Activated CD4-positive, alpha-beta T cell treated with anti-CD3 and anti-CD28 coated beads, Interleukin-2, amount 10 ng/mL, durations not matched to agents 7 days and 5 days (primary cell): ENCODE measurements at regions not wholly inside any gene's neighbourhood (a gene's known extent, or its start where the extent isn't known, plus 50 kb on each side); places are given as distances from the start of the nearest gene placed in this dataset.

Experiments
- CTCF ChIA-PET: fragments of 350-600 bp; sonication (Branson Sonifier 250); formaldehyde crosslinking; loops from one replicate; lab custom pipeline; 2021; ENCODE audit warnings: antibody characterized with exemption; lab: Charles Lee
- POLR2A ChIA-PET: fragments of 350-600 bp; sonication (Branson Sonifier 250); formaldehyde crosslinking; loops from one replicate; lab custom pipeline; 2021; ENCODE audit warnings: antibody characterized with exemption; lab: Charles Lee
- DNase-seq: peaks from one replicate; pipeline ENCODE4 v3.0.0-alpha.2; 2020
- H3K27ac Mint-ChIP-seq: one replicate; pipeline ENCODE4 v1.8.0; 2021; ENCODE audit warnings: mild to moderate bottlenecking, moderate library complexity, mixed read lengths
- H3K27me3 Mint-ChIP-seq: one replicate; pipeline ENCODE4 v1.8.0; 2021; ENCODE audit warnings: mixed read lengths
- H3K36me3 Mint-ChIP-seq: one replicate; pipeline ENCODE4 v1.8.0; 2021; ENCODE audit warnings: low read depth, mixed read lengths
- H3K4me1 Mint-ChIP-seq: one replicate; pipeline ENCODE4 v1.8.0; 2021; ENCODE audit warnings: mixed read lengths
- H3K4me3 Mint-ChIP-seq: one replicate; pipeline ENCODE4 v1.8.0; 2021; ENCODE audit warnings: mild to moderate bottlenecking, moderate library complexity, mixed read lengths
- H3K9me3 Mint-ChIP-seq: one replicate; pipeline ENCODE4 v1.8.0; 2021; ENCODE audit warnings: mixed read lengths

GRCh38 chr9:135258461-135258860 lies 171.0 kb downstream of the OLFM1 start:
- CTCF ChIA-PET: no interaction called here
- no peak for DNase-seq
- no peak overlapping the region for H3K4me3 Mint-ChIP-seq
- no peaks in the 10 kb centered on the region for H3K27me3 Mint-ChIP-seq
- POLR2A ChIA-PET: no interaction called here
- H3K27ac Mint-ChIP-seq: no peak overlapping the region
- no peaks in the 10 kb centered on the region for H3K4me1 Mint-ChIP-seq
- H3K9me3 Mint-ChIP-seq: no peaks in the 10 kb centered on the region
- no peaks in the 10 kb centered on the region for H3K36me3 Mint-ChIP-seq

GRCh38 chr9:135259273-135259672 lies 171.8 kb downstream of the OLFM1 start:
- no peak overlapping the region for H3K27ac Mint-ChIP-seq
- POLR2A ChIA-PET: no interaction called here
- H3K4me1 Mint-ChIP-seq: no peaks in the 10 kb centered on the region
- no peaks in the 10 kb centered on the region for H3K9me3 Mint-ChIP-seq
- no peak for DNase-seq
- H3K27me3 Mint-ChIP-seq: no peaks in the 10 kb centered on the region
- H3K4me3 Mint-ChIP-seq: no peak overlapping the region
- no peaks in the 10 kb centered on the region for H3K36me3 Mint-ChIP-seq
- CTCF ChIA-PET: no interaction called here

GRCh38 chr9:135260221-135261180 lies 173.0 kb downstream of the OLFM1 start:
- H3K4me3 Mint-ChIP-seq: no peak overlapping the region
- no peaks in the 10 kb centered on the region for H3K36me3 Mint-ChIP-seq
- no peak overlapping the region for H3K27ac Mint-ChIP-seq
- no peaks in the 10 kb centered on the region for H3K27me3 Mint-ChIP-seq
- ChIA-PET CTCF (no interaction called here), POLR2A (no interaction called here)
- H3K9me3 Mint-ChIP-seq: no peaks in the 10 kb centered on the region
- no peaks in the 10 kb centered on the region for H3K4me1 Mint-ChIP-seq
- DNase-seq: no peak

GRCh38 chr9:135262248-135262647 lies 174.8 kb downstream of the OLFM1 start:
- Mint-ChIP-seq H3K9me3 (no peaks in the 10 kb centered on the region), H3K4me3 (no peak overlapping the region), H3K27ac (no peak overlapping the region), H3K36me3 (no peaks in the 10 kb centered on the region), H3K4me1 (no peaks in the 10 kb centered on the region), H3K27me3 (no peaks in the 10 kb centered on the region)
- CTCF ChIA-PET: no interaction called here
- POLR2A ChIA-PET: no interaction called here
- DNase-seq: no peak

- POLR2A ChIA-PET: no interaction called here
Observed at GRCh38 chr9:135263511-135263910, 176.0 kb downstream of the OLFM1 start.

GRCh38 chr9:135265931-135266330 lies 178.5 kb downstream of the OLFM1 start:
- H3K4me1 Mint-ChIP-seq: no peaks in the 10 kb centered on the region
- H3K36me3 Mint-ChIP-seq: no peaks in the 10 kb centered on the region
- DNase-seq: no peak
- ChIA-PET CTCF (no interaction called here), POLR2A (no interaction called here)
- H3K9me3 Mint-ChIP-seq: no peaks in the 10 kb centered on the region
- no peaks in the 10 kb centered on the region for H3K27me3 Mint-ChIP-seq
- no peak overlapping the region for H3K27ac Mint-ChIP-seq
- no peak overlapping the region for H3K4me3 Mint-ChIP-seq

More at GRCh38 chr9:135263511-135263910, 176.0 kb downstream of the OLFM1 start:
- no peaks in the 10 kb centered on the region for H3K9me3 Mint-ChIP-seq
- CTCF ChIA-PET: no interaction called here
- no peaks in the 10 kb centered on the region for H3K27me3 Mint-ChIP-seq
- H3K27ac Mint-ChIP-seq: no peak overlapping the region
- no peak overlapping the region for H3K4me3 Mint-ChIP-seq
- H3K4me1 Mint-ChIP-seq: no peaks in the 10 kb centered on the region
- no peaks in the 10 kb centered on the region for H3K36me3 Mint-ChIP-seq
- no peak for DNase-seq

- H3K4me3 Mint-ChIP-seq: no peak overlapping the region
- ChIA-PET CTCF (no interaction called here), POLR2A (no interaction called here)
- no peaks in the 10 kb centered on the region for H3K36me3 Mint-ChIP-seq
- H3K27me3 Mint-ChIP-seq: no peaks in the 10 kb centered on the region
- no peak overlapping the region for H3K27ac Mint-ChIP-seq
- DNase-seq: no peak
- H3K9me3 Mint-ChIP-seq: no peaks in the 10 kb centered on the region
- H3K4me1 Mint-ChIP-seq: no peaks in the 10 kb centered on the region
Observed at GRCh38 chr9:135267191-135267809, 179.8 kb downstream of the OLFM1 start.

GRCh38 chr9:135268031-135268430 lies 180.6 kb downstream of the OLFM1 start:
- no peaks in the 10 kb centered on the region for H3K4me1 Mint-ChIP-seq
- H3K27me3 Mint-ChIP-seq: no peaks in the 10 kb centered on the region
- H3K36me3 Mint-ChIP-seq: no peaks in the 10 kb centered on the region
- no peak for DNase-seq
- CTCF ChIA-PET: no interaction called here
- H3K27ac Mint-ChIP-seq: no peak overlapping the region
- POLR2A ChIA-PET: no interaction called here
- H3K9me3 Mint-ChIP-seq: no peaks in the 10 kb centered on the region
- H3K4me3 Mint-ChIP-seq: no peak overlapping the region

GRCh38 chr9:135268981-135269380 lies 181.5 kb downstream of the OLFM1 start:
- Mint-ChIP-seq H3K9me3 (no peaks in the 10 kb centered on the region), H3K27ac (no peak overlapping the region), H3K27me3 (no peaks in the 10 kb centered on the region), H3K4me3 (no peak overlapping the region), H3K4me1 (no peaks in the 10 kb centered on the region), H3K36me3 (no peaks in the 10 kb centered on the region)
- CTCF ChIA-PET: no interaction called here
- POLR2A ChIA-PET: no interaction called here
- DNase-seq: no peak

GRCh38 chr9:135269912-135270830 lies 182.7 kb downstream of the OLFM1 start:
- Mint-ChIP-seq H3K27me3 (no peaks in the 10 kb centered on the region), H3K36me3 (no peaks in the 10 kb centered on the region), H3K9me3 (no peaks in the 10 kb centered on the region), H3K4me3 (no peak overlapping the region), H3K4me1 (no peaks in the 10 kb centered on the region), H3K27ac (no peak overlapping the region)
- DNase-seq: no peak
- ChIA-PET CTCF (no interaction called here), POLR2A (no interaction called here)

- Mint-ChIP-seq H3K9me3 (no peaks in the 10 kb centered on the region), H3K36me3 (no peaks in the 10 kb centered on the region), H3K27ac (no peak overlapping the region), H3K4me1 (no peaks in the 10 kb centered on the region), H3K4me3 (no peak overlapping the region), H3K27me3 (no peaks in the 10 kb centered on the region)
- no peak for DNase-seq
- POLR2A ChIA-PET: no interaction called here
- CTCF ChIA-PET: no interaction called here
Observed at GRCh38 chr9:135271425-135271824, 184.0 kb downstream of the OLFM1 start.

- ChIA-PET POLR2A (no interaction called here), CTCF (no interaction called here)
- Mint-ChIP-seq H3K27ac (no peak overlapping the region), H3K27me3 (no peaks in the 10 kb centered on the region), H3K36me3 (no peaks in the 10 kb centered on the region), H3K4me1 (no peaks in the 10 kb centered on the region), H3K9me3 (no peaks in the 10 kb centered on the region), H3K4me3 (no peak overlapping the region)
- DNase-seq: no peak
Observed at GRCh38 chr9:135272608-135273007, 185.1 kb downstream of the OLFM1 start.

GRCh38 chr9:135273008-135273407 lies 185.5 kb downstream of the OLFM1 start:
- Mint-ChIP-seq H3K4me3 (no peak overlapping the region), H3K27ac (no peak overlapping the region), H3K9me3 (no peaks in the 10 kb centered on the region), H3K27me3 (no peaks in the 10 kb centered on the region), H3K36me3 (no peaks in the 10 kb centered on the region), H3K4me1 (no peaks in the 10 kb centered on the region)
- POLR2A ChIA-PET: no interaction called here
- CTCF ChIA-PET: no interaction called here
- no peak for DNase-seq
